A673 (cell line): ENCODE measurements at regions not wholly inside any gene's neighbourhood (a gene's known extent, or its start where the extent isn't known, plus 50 kb on each side); places are given as distances from the start of the nearest gene placed in this dataset.

Experiments
- BruUV-seq: library from RNA; stranded (reverse); fragments of 400-500 nt; replicated peaks from 2 replicates; lab custom pipeline; 2021; lab: Mats Ljungman, UMichigan
- CTCF ChIA-PET: fragments of 300-600 bp; sonication (Branson Sonifier 250); formaldehyde crosslinking; loops from one replicate; lab custom pipeline; 2022; ENCODE audit warnings: antibody characterized with exemption; lab: Charles Lee
- POLR2A ChIA-PET: fragments of 300-600 bp; sonication (Branson Sonifier 250); formaldehyde crosslinking; loops from one replicate; lab custom pipeline; 2022; ENCODE audit warnings: antibody characterized with exemption; ENCODE audit not compliant: low non-redundant PET; lab: Charles Lee
- DNase-seq: peaks from one replicate; pipeline ENCODE4 v3.0.0-alpha.2; 2015; ENCODE audit warnings: low spot score
- H3K27ac ChIP-seq: fragments of 200-600 bp; sonication (generic); 2 replicates; pipeline ENCODE4 v1.5.1; 2016; ENCODE audit warnings: mixed run types, low read depth, mild to moderate bottlenecking, mixed read lengths, antibody characterized with exemption, low read length; ENCODE audit not compliant: poor library complexity, severe bottlenecking
- H3K27me3 ChIP-seq: fragments of 200-600 bp; sonication (generic); replicated peaks from 2 replicates; pipeline ENCODE4 v1.6.1; 2017; ENCODE audit warnings: mixed run types, low read depth, mild to moderate bottlenecking, mixed read lengths, antibody characterized with exemption, low read length; ENCODE audit not compliant: insufficient read depth, poor library complexity
- H3K36me3 ChIP-seq: fragments of 200-600 bp; sonication (generic); 2 replicates; pipeline ENCODE4 v1.6.1; 2016; ENCODE audit warnings: mixed run types, mild to moderate bottlenecking, mixed read lengths, antibody characterized with exemption, low read length; ENCODE audit not compliant: insufficient read depth, poor library complexity, severe bottlenecking
- H3K4me1 ChIP-seq: fragments of 200-600 bp; sonication (generic); 2 replicates; pipeline ENCODE4 v1.6.1; 2017; ENCODE audit warnings: mixed run types, mild to moderate bottlenecking, mixed read lengths, antibody characterized with exemption, low read length; ENCODE audit not compliant: insufficient read depth, poor library complexity, severe bottlenecking
- H3K4me3 ChIP-seq: fragments of 200-600 bp; sonication (generic); 2 replicates; pipeline ENCODE4 v1.5.1; 2016; ENCODE audit warnings: low read depth, mixed run types, mild to moderate bottlenecking, mixed read lengths, low read length; ENCODE audit not compliant: poor library complexity, severe bottlenecking
- H3K9me3 ChIP-seq: fragments of 200-600 bp; sonication (generic); 2 replicates; pipeline ENCODE4 v1.6.1; 2016; ENCODE audit warnings: mixed run types, low read depth, mild to moderate bottlenecking, mixed read lengths, antibody characterized with exemption, low read length; ENCODE audit not compliant: poor library complexity, severe bottlenecking
- EZH2 ChIP-seq: fragments of 200-600 bp; sonication (generic); IDR thresholded peaks from 2 replicates; pipeline ENCODE4 v1.6.1; 2017; ENCODE audit warnings: borderline replicate concordance, low read depth, mild to moderate bottlenecking, mixed read lengths, antibody characterized with exemption, low read length; ENCODE audit not compliant: poor library complexity, severe bottlenecking
- intact Hi-C: fragments of 100-400 bp; cut with micrococcal nuclease; formaldehyde crosslinking; loops from one replicate; pipeline ENCODE4 v1.10.0; 2022; ENCODE audit not compliant: unreplicated experiment
- TF ChIP-seq, protein P1 (sequence below): fragments of 300-800, 200-600 bp; sonication (generic); conservative IDR thresholded peaks from 2 replicates; pipeline ENCODE4 v1.5.1; 2017; ENCODE audit warnings: low read depth, mild to moderate bottlenecking, antibody characterized with exemption, low read length, moderate library complexity, mixed read lengths

- H3K27me3 ChIP-seq: no peaks in the 10 kb centered on the region
- ChIA-PET POLR2A (interaction anchor here (0.9 kb wide), 1 partner anchor 25 kb away, joined by 3 read pairs; no protein-coding TSS in a partner anchor), CTCF (no interaction called here)
- H3K36me3 ChIP-seq: no peaks in the 10 kb centered on the region
- BruUV-seq: no TSS peak
- intact Hi-C loops: no loop called here
- no peak overlapping the region for H3K27ac ChIP-seq
- no peak for TF ChIP-seq EZH2
- TF ChIP-seq, protein P1, sequence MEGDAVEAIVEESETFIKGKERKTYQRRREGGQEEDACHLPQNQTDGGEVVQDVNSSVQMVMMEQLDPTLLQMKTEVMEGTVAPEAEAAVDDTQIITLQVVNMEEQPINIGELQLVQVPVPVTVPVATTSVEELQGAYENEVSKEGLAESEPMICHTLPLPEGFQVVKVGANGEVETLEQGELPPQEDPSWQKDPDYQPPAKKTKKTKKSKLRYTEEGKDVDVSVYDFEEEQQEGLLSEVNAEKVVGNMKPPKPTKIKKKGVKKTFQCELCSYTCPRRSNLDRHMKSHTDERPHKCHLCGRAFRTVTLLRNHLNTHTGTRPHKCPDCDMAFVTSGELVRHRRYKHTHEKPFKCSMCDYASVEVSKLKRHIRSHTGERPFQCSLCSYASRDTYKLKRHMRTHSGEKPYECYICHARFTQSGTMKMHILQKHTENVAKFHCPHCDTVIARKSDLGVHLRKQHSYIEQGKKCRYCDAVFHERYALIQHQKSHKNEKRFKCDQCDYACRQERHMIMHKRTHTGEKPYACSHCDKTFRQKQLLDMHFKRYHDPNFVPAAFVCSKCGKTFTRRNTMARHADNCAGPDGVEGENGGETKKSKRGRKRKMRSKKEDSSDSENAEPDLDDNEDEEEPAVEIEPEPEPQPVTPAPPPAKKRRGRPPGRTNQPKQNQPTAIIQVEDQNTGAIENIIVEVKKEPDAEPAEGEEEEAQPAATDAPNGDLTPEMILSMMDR: no peak
- DNase-seq: no peak
- no peak overlapping the region for H3K4me3 ChIP-seq
- H3K9me3 ChIP-seq: no peaks in the 10 kb centered on the region
- no peaks in the 10 kb centered on the region for H3K4me1 ChIP-seq
These were observed 88.1 kb downstream of the RTL6 start for GRCh38 chr22:44409974-44410316.

- intact Hi-C loops: no loop called here
- Histone ChIP-seq H3K9me3 (no peaks in the 10 kb centered on the region), H3K4me3 (no peak overlapping the region), H3K4me1 (no peaks in the 10 kb centered on the region), H3K36me3 (no peaks in the 10 kb centered on the region), H3K27me3 (no peaks in the 10 kb centered on the region), H3K27ac (no peak overlapping the region)
- DNase-seq: no peak
- TF ChIP-seq, protein P1: no peak
- no peak for TF ChIP-seq EZH2
- ChIA-PET POLR2A (interaction anchor here (0.9 kb wide), 1 partner anchor 24 kb away, joined by 3 read pairs; no protein-coding TSS in a partner anchor), CTCF (no interaction called here)
- BruUV-seq: no TSS peak
These were observed 88.6 kb downstream of the RTL6 start for GRCh38 chr22:44409211-44409973.

- Histone ChIP-seq H3K4me3 (no peak overlapping the region), H3K27me3 (no peaks in the 10 kb centered on the region), H3K36me3 (no peaks in the 10 kb centered on the region), H3K27ac (no peak overlapping the region), H3K4me1 (no peaks in the 10 kb centered on the region), H3K9me3 (no peaks in the 10 kb centered on the region)
- TF ChIP-seq, protein P1: no peak
- TF ChIP-seq EZH2: no peak
- CTCF ChIA-PET: no interaction called here
- BruUV-seq: no TSS peak
- intact Hi-C loops: no loop called here
- DNase-seq: no peak
- POLR2A ChIA-PET: no interaction called here
These were observed 89.2 kb downstream of the RTL6 start for GRCh38 chr22:44408829-44409192.
